Renal cortex interstitium (tissue), 11 donors: ENCODE measurements at regions not wholly inside any gene's neighbourhood (a gene's known extent, or its start where the extent isn't known, plus 50 kb on each side); places are given as distances from the start of the nearest gene placed in this dataset.
"Not testable (repeated sequence)": the region's sequence is repeated elsewhere in the genome, so short reads cannot be mapped to it uniquely, and the experiment has no call there.

Source experiments
- DNase-seq, 11 donors: peaks; one replicate each; pipeline ENCODE4 v3.0.0-alpha.2; 2013; ENCODE audit warnings: low read depth in 9 of 11, low spot score in 4 of 11; ENCODE audit errors: extremely low read depth in 1 of 11

DNA sequence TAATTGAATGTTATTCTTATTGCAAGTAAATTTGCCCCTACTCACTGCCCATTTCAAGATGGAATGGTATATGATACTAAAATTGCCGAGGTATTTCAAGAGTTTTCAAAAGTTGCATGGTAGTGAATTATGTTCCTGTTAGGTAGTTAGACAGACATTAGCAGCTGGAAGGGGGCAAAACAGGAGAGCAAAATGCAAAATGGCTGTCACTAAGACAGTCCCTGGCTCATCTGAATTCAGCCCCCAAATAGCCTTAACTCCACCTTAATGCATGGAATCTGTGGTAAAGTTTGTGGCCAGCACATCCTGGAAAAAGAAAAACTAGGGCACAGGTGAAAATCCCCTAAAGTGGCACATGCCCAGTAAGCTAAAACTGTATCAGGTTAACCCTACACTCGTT is 894.9 kb downstream of the NXPH1 start:
- DNase-seq, result no peak

DNA sequence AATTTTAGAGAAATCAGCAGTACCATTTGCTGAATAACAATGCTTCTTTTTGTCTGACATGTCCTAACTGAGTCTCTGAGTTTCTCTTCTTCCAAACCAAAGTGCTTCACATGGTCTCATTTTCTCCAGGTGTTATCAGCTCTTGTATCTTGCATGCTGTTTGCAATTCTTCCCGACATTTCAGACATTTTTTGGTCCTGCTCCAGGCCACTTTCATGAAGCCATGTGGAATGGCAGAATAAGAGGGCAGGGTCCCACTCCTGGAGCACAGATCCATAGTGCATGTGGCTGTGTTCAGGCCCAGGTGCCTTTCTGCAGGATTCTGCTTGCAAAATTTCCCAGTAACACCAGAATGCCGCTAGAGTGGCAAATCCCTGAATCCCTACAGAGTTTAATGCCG is 916.2 kb downstream of the NXPH1 start:
- no peak for DNase-seq

DNA sequence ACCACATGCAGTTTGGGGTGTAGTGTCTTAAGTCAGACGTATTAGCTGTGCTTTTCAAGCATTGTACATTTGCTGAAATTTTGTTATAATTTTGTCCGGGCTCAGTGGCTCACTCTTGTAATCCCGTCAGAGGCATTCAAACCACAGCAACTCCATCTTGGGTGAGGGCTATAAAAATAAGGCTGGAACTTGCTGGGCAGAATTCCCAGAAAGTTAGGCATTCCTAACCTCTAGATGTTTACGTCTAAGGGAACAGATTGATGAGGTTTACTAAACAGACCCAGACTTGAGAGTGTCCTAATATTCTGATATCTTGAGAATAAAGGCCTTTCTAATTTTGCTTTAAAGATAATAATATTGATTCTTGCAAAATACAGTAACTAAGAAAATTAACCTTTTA is 957.8 kb downstream of the NXPH1 start:
- no peak for DNase-seq

DNA sequence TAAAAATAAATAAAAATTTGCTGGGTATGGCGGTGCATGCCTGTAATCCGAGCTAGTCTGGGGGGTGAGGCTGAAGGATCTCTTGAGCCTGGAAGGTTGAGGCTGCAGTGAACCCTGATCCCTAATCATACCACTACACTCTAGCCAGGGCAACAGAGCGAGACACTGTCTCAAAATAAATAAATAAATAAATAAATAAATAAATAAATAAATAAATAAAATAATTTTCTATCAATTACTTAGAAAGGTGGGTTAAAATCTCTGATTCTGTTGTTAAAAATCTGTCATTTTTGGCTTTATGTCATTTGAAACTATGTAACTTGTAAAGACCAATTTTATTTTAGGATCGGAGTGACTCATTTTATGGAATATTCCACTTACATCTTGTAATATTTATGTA is 958.6 kb downstream of the NXPH1 start:
- DNase-seq, result no peak

DNA sequence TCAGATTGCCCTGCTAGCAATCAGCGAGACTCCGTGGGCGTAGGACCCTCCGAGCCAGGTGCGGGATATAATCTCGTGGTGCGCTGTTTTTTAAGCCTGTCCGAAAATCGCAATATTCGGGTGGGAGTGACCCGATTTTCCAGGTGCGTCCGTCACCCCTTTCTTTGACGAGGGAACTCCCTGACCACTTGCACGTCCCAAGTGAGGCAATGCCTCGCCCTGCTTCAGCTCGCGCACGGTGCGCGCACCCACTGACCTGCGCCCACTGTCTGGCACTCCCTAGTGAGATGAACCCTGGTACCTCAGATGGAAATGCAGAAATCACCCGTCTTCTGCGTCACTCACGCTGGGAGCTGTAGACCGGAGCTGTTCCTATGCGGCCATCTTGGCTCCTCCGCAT is 971.0 kb downstream of the NXPH1 start:
- not testable (repeated sequence) for DNase-seq

DNA sequence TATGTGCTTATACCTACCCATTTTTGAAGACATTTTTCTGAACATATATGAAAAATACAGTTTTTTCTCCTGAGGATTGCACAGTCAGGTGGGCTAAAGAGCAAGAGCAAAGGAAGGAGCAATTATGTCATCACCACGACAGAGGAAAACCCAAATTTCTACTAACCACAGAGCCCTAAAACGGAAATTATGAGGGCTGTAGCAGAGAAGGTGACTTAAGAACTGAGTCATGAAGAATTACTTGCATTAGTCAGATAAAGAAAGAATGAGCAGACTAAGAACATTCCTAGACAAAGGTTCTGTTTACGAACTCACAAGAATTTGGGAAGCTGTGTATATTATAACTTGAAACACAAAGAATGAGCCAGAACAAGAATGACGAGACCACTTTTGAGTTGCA is 974.4 kb downstream of the NXPH1 start:
- DNase-seq, result no peak

DNA sequence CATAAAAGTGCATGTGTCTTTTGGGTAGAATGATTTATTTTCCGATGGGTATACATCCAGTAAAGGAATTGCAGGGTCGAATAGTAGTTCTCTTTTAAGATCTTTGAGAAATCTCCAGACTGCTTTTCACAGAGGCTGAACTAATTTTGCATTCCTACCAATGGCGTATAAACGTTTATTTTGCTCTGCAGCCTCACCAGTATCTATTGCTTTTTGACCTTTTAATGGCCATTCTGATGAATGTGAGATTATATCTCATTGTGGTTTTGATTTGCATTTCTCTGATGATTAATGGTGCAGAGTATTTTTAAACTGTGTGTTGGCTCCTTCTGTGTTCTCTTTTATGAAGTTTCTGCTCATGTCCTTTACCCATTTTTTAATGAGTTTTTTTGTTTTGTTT is 1020.1 kb downstream of the NXPH1 start:
- DNase-seq, result no peak

DNA sequence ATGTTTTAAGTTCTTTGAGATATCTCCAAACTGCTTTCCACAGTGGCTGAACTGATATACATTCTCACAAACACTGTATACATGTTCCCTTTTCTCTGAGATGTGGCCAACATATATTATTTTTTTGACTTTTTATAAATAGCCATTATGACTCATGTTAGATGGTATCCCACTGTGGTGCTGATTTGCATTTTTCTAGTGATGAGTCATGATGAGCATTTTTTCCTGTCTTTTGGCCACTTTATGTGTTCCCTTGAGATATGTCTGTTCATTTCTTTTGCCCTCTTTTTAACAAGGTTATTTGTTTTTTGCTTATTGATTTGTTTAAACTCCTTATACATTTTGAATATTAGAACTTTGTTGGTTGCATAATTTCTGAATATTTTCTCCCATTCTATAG is 1055.1 kb downstream of the NXPH1 start:
- no peak for DNase-seq

DNA sequence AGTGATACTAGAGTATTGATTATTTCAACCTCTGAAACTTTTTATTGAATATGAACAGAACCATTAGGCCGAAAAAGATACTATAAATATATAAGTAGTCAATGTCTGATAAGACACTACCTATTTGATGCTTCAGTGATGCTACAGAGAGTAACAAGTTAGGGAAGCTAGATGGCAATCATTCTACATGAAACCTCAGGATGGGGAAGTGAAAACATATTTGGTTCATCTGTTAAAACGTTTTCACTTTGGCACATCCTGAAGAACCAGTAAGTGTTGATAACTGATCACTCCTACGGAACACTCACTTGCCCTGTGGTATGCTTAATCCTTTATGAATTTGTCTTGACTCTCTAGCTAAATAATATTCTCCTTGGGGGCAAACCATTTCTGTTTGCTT is 1064.9 kb downstream of the NXPH1 start:
- DNase-seq, result no peak

DNA sequence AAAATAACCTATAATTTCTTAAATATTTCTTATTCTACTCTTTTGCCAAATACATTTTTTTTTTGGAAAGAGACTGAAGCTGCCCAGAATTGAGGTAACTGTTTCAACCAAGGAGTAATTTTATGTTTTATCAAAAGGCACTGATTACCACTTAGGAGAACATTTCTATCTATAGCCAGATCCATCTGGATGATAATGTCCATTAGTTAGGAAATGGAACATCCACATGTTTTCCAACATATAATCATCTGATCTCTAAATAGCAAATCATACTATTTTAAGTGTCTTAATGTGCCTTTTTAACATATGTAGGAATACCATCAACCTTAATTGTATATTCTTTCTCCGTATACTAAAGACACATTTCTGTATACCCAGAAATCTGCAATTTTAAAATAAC is 1068.9 kb downstream of the NXPH1 start:
- DNase-seq, result no peak

DNA sequence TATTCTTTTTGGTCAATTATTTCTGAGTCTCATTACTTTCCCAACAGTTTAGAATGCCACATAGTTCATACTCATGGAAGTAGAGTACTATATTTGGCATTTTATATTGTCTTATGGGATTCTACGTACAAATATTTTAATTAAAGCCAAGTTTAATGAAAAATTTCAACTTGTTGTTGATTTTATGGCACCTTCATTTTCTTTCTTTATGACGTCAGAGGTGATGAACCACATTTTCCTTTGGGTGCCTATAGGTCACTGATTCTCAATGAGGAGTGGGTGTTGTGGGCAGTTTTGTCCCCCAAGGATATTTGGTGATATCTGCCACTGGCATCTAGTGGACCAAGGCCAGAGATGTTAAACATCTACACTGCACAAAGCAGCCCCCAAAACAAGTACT is 1071.3 kb downstream of the NXPH1 start:
- no peak for DNase-seq

DNA sequence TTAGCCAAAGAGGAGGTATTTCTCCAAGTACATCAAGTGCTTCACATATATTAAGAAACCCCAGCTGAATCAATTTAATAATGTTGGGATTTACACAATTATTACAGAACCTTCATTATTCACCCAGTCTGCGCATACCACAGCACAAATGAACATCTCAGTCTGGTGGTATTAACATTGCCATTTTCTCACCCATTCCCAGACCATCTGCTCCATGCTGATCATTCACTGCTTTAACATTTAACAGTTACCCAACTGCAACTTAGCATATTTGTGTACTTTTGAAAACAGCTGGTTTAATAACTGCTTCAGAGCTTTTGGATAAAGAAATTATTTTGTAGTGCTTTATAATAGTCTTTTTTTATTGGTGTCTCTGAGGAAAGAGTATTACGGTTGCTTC is 1072.1 kb downstream of the NXPH1 start:
- no peak for DNase-seq

DNA sequence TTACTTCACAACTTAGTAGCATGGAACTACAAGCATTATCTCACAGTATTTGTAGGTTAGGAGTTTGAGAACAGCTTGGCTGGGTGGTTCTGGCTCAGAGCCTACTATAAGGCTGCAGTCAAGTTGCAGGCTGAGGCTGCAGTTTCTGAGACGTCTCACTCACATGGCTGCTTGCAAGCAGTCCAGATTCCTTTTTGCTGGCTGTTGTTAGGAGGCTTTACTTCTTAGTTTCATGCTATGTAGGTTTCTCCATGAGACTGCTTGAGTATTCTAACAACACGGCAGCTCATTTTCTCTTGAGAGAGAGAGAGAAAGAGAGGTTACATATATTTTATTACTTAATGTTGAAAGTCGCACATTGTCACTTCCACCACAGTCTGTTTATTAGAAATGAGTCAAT is 1073.9 kb downstream of the NXPH1 start:
- peak in 4 of 11 donors; percentile 4 to 12 (median 11) for DNase-seq

DNA sequence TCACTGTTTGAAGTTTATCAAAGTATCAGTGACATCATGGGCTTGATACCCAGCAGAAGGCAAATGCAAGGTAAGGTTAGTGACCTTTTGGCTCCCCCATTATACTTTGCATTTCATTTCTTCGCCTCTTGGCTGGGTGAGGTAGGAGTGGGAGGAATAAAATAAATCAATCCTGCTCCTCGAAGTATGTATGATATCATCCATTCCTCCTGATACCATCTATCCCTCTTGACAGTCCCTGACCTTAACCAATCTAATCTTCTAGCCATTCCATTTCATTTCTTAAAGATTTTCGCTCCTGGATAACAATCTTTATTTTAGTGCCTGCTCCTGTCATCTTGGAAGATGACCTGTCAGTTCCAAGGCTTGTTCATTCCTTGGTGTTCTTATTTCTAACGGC is 1083.3 kb downstream of the NXPH1 start:
- DNase-seq, result no peak

DNA sequence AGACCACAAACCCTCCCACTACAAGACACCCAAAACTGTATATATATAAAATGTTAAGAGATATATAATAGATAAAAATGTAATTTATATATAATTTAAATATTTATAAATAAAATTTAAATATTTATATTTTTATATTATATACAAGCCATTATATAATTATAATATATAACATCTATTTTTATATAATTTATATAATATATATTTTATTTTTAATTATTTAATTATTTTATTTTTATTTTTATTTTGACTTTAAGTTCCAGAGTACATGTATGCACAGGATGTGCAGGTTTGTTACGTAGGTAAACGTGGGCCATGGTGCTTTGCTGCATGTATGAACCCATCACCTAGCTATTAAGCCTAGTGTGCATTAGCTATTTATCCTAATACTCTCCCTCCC is 1090.2 kb downstream of the NXPH1 start:
- no peak for DNase-seq

DNA sequence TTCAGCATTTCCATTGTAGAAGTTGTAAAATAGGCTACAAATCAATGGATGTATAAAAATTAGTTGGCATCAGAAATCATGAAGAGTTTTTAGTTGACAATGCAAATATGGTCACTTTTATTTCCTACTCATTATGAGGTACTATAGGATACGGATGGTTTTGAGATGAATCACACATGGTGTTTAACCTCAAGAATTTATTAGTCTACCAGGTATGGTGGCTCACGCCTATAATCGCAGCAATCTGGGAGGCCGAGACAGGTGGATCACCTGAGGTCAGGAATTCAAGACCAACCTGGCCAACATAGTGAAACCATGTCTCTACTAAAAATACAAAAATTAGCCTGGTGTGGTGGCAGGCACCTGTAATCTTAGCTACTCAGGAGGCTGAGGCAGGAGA is 1119.0 kb downstream of the NXPH1 start:
- not testable (repeated sequence) for DNase-seq

DNA sequence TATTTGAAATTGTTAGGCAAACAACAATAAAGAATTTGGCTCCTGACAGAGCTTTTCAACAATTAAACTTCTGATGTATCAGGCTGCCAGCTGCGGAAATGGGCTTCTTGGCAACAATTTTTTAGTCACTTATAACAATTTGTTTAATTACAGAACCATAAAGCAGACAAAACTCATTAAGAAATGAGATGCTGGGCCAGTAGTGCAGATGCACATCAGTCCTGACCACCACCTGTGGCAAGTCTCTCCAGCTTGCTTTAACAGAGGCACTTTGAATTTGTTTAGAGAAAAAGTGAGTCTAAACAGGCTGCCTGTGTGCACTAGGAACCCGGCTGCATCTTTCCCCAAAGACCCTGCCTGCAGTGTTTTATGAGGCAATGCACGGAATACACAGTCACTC is 1124.4 kb downstream of the NXPH1 start:
- no peak for DNase-seq

DNA sequence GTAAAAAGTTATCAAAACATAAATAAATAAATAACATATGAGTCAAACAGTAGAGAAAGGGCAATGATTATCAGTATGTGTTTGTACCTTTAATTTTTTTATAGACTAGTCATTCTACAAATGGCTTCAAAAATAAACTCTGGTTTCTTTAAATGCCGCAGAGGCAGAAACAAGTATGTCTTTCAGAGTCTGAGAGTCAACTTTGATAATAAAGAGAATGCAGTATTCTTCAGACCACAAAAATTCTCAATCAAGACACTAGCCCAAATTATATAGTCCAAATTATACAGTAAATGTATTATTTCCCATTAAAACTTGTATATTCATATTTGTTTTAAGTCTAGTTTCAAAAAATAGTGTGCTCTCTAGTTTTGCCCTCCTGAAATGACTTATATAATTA is 1142.3 kb downstream of the NXPH1 start:
- DNase-seq, result no peak

DNA sequence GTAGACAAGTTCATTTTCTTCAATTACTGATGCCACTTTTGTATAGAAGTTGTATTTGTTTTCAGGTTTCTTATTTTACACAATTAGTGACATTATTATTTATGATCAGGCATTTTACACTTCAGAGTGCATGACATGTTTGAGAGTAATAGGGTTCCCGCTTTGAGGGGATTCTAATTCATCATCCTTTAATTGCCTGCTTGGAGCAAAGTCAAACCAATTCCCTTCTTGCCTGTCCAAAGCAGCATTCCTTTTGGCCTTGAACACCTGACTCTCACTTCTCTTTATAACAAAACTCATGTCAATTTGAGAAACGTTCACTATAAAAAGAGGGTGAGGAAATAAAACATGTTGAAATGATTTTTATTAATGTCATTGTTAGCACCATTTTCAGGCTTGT is 1149.4 kb downstream of the NXPH1 start:
- DNase-seq, result no peak

DNA sequence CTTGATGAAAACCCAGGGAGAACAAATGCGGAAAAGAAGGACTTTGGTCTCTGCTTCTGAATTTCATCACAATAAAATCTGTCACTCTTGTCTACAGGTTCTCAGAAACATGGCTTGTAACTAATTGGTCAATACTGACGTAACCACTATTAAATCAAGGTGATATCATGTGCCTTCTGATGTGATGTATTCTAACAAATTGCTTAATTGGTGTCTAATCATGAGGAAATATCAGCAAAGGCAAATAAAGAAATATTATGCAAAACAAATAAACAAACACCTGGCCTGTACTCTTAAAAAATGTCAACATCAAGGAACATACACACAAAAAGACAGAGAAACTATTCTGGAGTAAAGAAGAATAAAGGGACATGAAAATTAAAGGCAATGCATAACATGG is 1165.0 kb downstream of the NXPH1 start:
- no peak for DNase-seq

DNA sequence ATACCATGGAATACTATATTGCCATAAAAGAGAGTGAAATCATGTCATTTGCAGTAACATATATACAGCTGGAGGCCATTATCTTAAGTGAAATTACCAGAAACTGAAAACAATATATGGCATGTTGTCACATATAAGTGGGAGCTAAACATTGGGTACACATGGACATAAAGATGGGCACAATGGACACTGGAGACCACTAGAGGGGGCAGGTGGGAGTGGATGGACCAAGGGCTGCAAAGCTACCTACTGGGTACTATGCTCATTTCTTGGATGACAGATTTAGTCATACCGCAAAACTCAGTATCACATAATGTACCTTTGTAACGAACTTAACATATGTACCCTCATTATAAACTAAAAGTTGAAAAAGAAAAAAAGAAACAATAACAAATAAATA is 1167.6 kb downstream of the NXPH1 start:
- DNase-seq, result no peak

DNA sequence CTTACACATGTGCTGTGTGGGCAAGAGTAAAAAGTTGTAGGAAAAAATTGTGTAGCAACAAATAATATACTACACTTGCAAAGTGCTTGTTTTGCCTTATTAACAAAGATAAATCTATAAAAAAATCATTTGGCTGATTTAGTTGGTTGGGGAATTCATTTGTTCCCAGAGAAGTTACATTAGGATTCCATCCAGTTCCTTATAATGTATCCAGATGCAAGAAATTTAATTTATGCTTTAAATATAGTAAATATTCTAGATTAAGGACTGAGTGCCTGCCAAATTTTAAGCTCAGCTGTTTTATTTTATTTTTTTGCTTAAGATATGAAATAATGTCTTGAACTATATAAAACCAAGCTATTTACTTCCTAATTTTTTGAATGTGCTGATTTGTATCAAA is 1169.9 kb downstream of the NXPH1 start:
- no peak for DNase-seq
